ENCODE measurements at regions not wholly inside any gene's neighbourhood (a gene's known extent, or its start where the extent isn't known, plus 50 kb on each side); places are given as distances from the start of the nearest gene placed in this dataset.

- Histone ChIP-seq H3K27ac (ENCODE audit: low read length) (no peak overlapping the region), H3K4me1 (ENCODE audit: low read length) (peaks cover 15% of the 10 kb centered on the region), H3K9me3 (ENCODE audit: insufficient read depth, low read length) (no peaks in the 10 kb centered on the region), H3K36me3 (replicated peaks; ENCODE audit: low read depth, low read length) (no peaks in the 10 kb centered on the region), H3K79me2 (ENCODE audit: low read length) (no peaks in the 10 kb centered on the region), H2AFZ (ENCODE audit: low read depth, low read length) (no peak overlapping the region), H3K27me3 (ENCODE audit: low read depth, low read length) (no peaks in the 10 kb centered on the region), H3K4me3 (ENCODE audit: low read length) (no peak overlapping the region), H3K4me2 (ENCODE audit: low read length) (no peak overlapping the region), H3K9ac (ENCODE audit: low read length) (no peak overlapping the region), H4K20me1 (ENCODE audit: insufficient read depth, low read length) (no peaks in the 10 kb centered on the region)
- TF ChIP-seq EZH2phosphoT487 (IDR thresholded peaks at IDR 0.05; ENCODE audit: low read depth) = no peak
- TF ChIP-seq, protein P1, sequence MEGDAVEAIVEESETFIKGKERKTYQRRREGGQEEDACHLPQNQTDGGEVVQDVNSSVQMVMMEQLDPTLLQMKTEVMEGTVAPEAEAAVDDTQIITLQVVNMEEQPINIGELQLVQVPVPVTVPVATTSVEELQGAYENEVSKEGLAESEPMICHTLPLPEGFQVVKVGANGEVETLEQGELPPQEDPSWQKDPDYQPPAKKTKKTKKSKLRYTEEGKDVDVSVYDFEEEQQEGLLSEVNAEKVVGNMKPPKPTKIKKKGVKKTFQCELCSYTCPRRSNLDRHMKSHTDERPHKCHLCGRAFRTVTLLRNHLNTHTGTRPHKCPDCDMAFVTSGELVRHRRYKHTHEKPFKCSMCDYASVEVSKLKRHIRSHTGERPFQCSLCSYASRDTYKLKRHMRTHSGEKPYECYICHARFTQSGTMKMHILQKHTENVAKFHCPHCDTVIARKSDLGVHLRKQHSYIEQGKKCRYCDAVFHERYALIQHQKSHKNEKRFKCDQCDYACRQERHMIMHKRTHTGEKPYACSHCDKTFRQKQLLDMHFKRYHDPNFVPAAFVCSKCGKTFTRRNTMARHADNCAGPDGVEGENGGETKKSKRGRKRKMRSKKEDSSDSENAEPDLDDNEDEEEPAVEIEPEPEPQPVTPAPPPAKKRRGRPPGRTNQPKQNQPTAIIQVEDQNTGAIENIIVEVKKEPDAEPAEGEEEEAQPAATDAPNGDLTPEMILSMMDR (IDR thresholded peaks at IDR 0.05; ENCODE audit: low read depth, low read length) = no peak
Measured at GRCh38 chr6:105622226-105622625, 219.3 kb upstream of the PREP start.

DNA sequence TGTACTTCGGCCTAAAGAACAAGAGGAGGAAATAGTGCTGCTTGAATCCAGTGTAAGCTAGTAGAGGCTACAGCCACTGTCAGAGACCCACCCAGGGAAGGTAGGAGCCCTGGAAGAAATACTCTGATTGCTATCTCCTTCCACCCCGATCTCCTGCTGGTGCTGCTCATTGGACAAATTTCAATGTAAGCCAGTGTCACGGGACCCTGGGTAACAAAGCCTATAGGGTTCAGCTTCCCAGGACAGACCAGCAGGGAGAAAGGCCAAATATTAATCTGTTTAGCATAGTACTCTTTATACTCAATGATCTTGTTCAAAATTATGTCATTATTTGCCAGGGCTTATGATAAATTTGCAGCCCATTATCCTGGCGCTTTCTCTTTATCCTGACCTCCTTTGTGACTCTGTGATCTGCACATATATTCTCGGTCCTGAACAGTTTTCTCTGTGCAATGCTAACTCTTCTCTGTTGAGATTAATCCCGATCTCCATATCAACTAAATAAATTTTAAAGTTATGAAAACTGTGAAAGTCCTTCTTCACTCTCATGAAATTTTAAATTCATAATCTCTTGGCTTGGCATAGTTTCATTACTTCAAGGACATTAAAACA, 218.8 kb upstream of the PREP start:
- Histone ChIP-seq H3K9me3 (ENCODE audit: insufficient read depth, low read length) (no peaks in the 10 kb centered on the region), H3K27ac (ENCODE audit: low read length) (no peak overlapping the region), H3K4me2 (ENCODE audit: low read length) (no peak overlapping the region), H3K27me3 (ENCODE audit: low read depth, low read length) (no peaks in the 10 kb centered on the region), H3K79me2 (ENCODE audit: low read length) (no peaks in the 10 kb centered on the region), H3K4me3 (ENCODE audit: low read length) (no peak overlapping the region), H3K4me1 (ENCODE audit: low read length) (peaks cover 9% of the 10 kb centered on the region), H4K20me1 (ENCODE audit: insufficient read depth, low read length) (no peaks in the 10 kb centered on the region), H3K9ac (ENCODE audit: low read length) (no peak overlapping the region), H2AFZ (ENCODE audit: low read depth, low read length) (no peak overlapping the region), H3K36me3 (replicated peaks; ENCODE audit: low read depth, low read length) (no peaks in the 10 kb centered on the region)
- TF ChIP-seq EZH2phosphoT487 (IDR thresholded peaks at IDR 0.05; ENCODE audit: low read depth) = no peak

GRCh38 chr6:105620878-105621277, 218.0 kb upstream of the PREP start:
- no peaks in the 10 kb centered on the region for H3K9me3 ChIP-seq (ENCODE audit: insufficient read depth, low read length)

GRCh38 chr6:105619971-105620741, 217.3 kb upstream of the PREP start:
- Histone ChIP-seq H3K27ac (ENCODE audit: low read length) (no peak overlapping the region), H3K9me3 (ENCODE audit: insufficient read depth, low read length) (no peaks in the 10 kb centered on the region), H3K4me2 (ENCODE audit: low read length) (no peak overlapping the region), H3K79me2 (ENCODE audit: low read length) (no peaks in the 10 kb centered on the region), H2AFZ (ENCODE audit: low read depth, low read length) (no peak overlapping the region), H4K20me1 (ENCODE audit: insufficient read depth, low read length) (no peaks in the 10 kb centered on the region), H3K27me3 (ENCODE audit: low read depth, low read length) (no peaks in the 10 kb centered on the region), H3K4me1 (ENCODE audit: low read length) (no peaks in the 10 kb centered on the region), H3K9ac (ENCODE audit: low read length) (no peak overlapping the region), H3K4me3 (ENCODE audit: low read length) (no peak overlapping the region), H3K36me3 (replicated peaks; ENCODE audit: low read depth, low read length) (no peaks in the 10 kb centered on the region)
- TF ChIP-seq EZH2phosphoT487 (IDR thresholded peaks at IDR 0.05; ENCODE audit: low read depth) = no peak
- TF ChIP-seq, protein P1 (IDR thresholded peaks at IDR 0.05; ENCODE audit: low read depth, low read length) = no peak

More at GRCh38 chr6:105620878-105621277, 218.0 kb upstream of the PREP start:
- Histone ChIP-seq H4K20me1 (ENCODE audit: insufficient read depth, low read length) (no peaks in the 10 kb centered on the region), H3K79me2 (ENCODE audit: low read length) (no peaks in the 10 kb centered on the region), H3K27me3 (ENCODE audit: low read depth, low read length) (no peaks in the 10 kb centered on the region), H3K27ac (ENCODE audit: low read length) (no peak overlapping the region), H3K36me3 (replicated peaks; ENCODE audit: low read depth, low read length) (no peaks in the 10 kb centered on the region), H3K9ac (ENCODE audit: low read length) (no peak overlapping the region), H3K4me3 (ENCODE audit: low read length) (no peak overlapping the region), H3K4me2 (ENCODE audit: low read length) (no peak overlapping the region), H3K4me1 (ENCODE audit: low read length) (peaks cover 1% of the 10 kb centered on the region; the same call in 1 of the 2 replicates), H2AFZ (ENCODE audit: low read depth, low read length) (no peak overlapping the region)
- no peak for TF ChIP-seq EZH2phosphoT487 (IDR thresholded peaks at IDR 0.05; ENCODE audit: low read depth)
- TF ChIP-seq, protein P1 (IDR thresholded peaks at IDR 0.05; ENCODE audit: low read depth, low read length) = no peak
